ENCODE measurements at regions not wholly inside any gene's neighbourhood (a gene's known extent, or its start where the extent isn't known, plus 50 kb on each side); places are given as distances from the start of the nearest gene placed in this dataset.

DNA sequence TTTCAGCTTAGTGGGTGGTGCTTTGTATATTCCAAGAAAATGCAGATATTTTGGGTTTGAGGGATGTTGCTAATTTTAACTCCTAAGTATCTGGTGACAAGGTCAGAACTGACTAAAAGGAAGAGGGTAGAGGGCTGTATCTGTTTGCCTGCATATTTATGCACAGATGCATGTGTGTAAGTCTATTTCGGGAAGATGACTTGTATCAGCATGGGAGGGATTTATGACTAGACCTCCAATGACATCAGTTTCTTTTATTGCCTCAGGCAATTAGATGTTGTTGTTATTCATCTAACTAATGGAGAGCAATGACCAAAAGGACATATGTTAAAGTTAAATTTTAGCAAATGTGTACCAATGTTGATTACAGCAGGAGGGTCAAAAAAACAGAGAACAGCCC, 734.3 kb downstream of the QKI start:
- TF ChIP-seq EZH2 (IDR thresholded peaks at IDR 0.05) (no peak), FOXP2 (optimal IDR thresholded peaks at IDR 0.05; ENCODE audit: control extremely low read depth, extremely low read length, insufficient read depth) (no peak)
